ENCODE measurements at regions not wholly inside any gene's neighbourhood (a gene's known extent, or its start where the extent isn't known, plus 50 kb on each side); places are given as distances from the start of the nearest gene placed in this dataset.
"Not testable (repeated sequence)": the region's sequence is repeated elsewhere in the genome, so short reads cannot be mapped to it uniquely, and the experiment has no call there.

DNA sequence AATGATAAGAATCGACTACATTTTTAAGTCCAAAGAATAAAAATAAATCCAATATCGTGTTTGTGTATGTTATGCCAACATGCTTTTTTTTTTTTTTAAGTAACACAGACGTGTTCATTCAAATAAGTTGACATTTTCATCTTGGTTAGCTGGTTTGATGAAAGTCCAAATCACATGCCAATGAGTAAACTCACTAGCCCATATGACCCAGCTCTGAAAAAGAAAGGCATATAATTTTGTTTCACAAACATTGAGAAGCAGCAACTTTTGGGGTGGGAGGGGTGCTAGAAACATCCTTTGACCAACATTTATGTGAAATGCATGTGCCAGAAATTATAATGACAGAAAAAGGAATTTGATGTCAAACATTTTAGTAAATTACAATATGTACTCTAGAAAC lies 61.6 kb upstream of the SPP1 start:
- no peak for DNase-seq (ENCODE audit: low read depth)
- TF ChIP-seq, protein P1, sequence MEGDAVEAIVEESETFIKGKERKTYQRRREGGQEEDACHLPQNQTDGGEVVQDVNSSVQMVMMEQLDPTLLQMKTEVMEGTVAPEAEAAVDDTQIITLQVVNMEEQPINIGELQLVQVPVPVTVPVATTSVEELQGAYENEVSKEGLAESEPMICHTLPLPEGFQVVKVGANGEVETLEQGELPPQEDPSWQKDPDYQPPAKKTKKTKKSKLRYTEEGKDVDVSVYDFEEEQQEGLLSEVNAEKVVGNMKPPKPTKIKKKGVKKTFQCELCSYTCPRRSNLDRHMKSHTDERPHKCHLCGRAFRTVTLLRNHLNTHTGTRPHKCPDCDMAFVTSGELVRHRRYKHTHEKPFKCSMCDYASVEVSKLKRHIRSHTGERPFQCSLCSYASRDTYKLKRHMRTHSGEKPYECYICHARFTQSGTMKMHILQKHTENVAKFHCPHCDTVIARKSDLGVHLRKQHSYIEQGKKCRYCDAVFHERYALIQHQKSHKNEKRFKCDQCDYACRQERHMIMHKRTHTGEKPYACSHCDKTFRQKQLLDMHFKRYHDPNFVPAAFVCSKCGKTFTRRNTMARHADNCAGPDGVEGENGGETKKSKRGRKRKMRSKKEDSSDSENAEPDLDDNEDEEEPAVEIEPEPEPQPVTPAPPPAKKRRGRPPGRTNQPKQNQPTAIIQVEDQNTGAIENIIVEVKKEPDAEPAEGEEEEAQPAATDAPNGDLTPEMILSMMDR (conservative IDR thresholded peaks at IDR 0.05; ENCODE audit: low read depth, low read length): no peak
- no peak overlapping the region for H3K4me3 ChIP-seq (ENCODE audit: low read depth, low read length)

DNA sequence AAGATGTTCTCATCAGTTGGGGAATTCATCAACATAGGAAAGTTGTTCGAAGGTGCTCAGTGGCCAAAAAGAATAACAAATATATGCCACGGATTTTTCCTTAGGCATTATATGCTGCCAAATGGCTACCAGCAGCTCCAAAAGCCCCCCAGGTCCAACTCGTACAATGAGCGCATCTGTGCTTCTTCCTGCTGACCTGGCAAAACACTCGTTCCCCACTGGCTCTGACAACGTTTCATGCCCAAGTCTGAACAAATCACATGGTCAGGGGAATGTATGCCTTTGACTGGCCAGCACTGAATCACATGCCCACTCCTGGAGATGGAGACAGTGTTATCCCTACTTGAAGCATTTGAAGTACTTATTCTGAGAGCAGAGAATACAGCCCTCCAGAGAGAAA lies 59.9 kb upstream of the SPP1 start:
- TF ChIP-seq, protein P1 (conservative IDR thresholded peaks at IDR 0.05; ENCODE audit: low read depth, low read length): no peak
- H3K4me3 ChIP-seq (ENCODE audit: low read depth, low read length): no peak overlapping the region
- no peak for DNase-seq (ENCODE audit: low read depth)

DNA sequence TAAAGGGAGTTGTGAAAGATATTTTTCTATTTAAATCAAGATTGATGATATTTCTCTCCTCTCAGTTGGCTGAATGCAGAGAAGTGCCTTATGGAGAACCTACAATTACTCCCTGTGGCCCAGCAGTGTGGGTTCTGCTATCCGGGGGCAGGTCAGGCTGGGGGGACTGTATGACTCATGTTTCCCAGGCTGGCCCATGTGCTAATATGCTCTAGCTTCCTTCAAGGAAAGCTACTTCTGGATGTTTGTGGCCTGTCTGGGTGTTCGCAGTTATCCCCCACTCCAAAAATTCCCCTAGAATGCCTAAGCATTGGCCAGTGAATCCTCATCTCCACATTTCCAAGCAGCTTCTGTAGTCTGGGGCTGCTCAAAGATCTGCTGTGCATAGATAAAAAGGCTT lies 58.9 kb upstream of the SPP1 start:
- no peak for DNase-seq (ENCODE audit: low read depth)
- no peak overlapping the region for H3K4me3 ChIP-seq (ENCODE audit: low read depth, low read length)
- TF ChIP-seq, protein P1 (conservative IDR thresholded peaks at IDR 0.05; ENCODE audit: low read depth, low read length): no peak

DNA sequence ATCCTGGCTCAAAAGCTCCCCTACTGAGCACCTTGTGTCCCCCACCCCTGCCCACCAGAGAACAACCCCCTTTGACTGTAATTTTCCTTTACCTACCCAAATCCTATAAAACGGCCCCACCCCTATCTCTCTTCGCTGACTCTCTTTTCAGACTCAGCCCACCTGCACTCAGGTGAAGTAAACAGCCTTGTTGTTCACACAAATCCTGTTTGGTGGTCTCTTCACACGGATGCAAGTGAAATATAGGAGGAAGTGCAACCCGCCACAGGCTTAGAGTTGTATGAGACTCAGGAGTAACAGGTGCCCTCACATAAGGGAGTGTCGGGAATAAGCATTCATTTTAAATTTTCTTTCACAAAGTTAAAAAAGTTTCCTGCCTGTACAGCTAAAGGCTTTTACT lies 57.6 kb upstream of the SPP1 start:
- DNase-seq (ENCODE audit: low read depth); H3K4me3 ChIP-seq (ENCODE audit: low read depth, low read length): not testable (repeated sequence)

DNA sequence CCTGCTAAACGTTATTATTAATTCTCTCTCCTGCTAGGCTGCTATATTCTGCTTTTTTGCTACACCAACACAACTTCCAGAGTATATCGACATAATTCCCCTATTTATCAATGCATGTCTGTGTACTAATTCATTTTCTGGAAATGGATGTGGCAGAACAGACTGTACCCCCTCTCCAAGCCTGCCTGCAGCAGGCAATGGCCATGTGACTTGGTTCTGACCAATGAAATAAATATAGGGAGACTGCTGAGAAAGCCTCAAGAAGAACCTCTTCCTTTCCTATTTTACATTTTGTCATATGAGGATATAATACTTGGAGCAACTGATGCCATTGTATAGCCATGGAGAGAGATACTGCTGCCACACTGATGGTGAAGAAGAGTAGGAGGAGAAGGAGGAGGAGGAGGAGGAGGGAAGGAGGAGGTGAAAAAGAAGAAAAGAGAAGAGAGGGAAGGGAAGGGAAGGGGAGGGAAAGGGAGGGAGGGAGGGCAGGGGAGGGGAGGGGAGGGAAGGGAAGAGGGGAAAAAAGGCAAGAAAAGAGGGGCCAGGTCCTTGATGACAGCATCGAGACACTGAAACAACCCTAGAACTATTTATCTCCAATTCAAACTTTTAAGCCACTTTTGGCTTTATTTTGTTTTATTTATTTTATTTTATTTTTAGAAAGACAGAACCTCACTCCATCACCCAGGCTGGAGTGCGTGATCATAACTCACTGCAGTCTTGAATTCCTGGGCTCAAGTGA lies 57.0 kb upstream of the SPP1 start:
- DNase-seq (ENCODE audit: low read depth): no peak
- no peak overlapping the region for H3K4me3 ChIP-seq (ENCODE audit: low read depth, low read length)
- TF ChIP-seq, protein P1 (conservative IDR thresholded peaks at IDR 0.05; ENCODE audit: low read depth, low read length): no peak

DNA sequence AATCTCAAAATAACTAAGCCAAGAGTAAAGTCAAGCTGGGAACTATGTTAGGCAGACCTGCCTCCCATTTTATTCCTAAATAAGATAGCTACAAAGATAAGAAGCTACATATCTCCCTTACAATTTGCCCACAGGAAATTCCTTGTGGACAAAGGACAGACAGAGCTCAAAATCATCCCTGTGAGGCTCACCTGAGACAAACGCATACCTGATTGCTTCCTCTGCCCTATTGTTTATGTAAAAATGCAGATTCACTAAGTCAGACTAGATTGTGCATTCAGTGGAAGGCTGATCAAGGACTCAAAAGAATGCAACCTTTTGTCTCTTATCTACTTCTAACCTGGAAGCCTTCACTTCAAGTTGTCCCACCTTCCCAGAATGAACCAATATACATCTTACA lies 56.2 kb upstream of the SPP1 start:
- DNase-seq (ENCODE audit: low read depth); H3K4me3 ChIP-seq (ENCODE audit: low read depth, low read length): not testable (repeated sequence)

DNA sequence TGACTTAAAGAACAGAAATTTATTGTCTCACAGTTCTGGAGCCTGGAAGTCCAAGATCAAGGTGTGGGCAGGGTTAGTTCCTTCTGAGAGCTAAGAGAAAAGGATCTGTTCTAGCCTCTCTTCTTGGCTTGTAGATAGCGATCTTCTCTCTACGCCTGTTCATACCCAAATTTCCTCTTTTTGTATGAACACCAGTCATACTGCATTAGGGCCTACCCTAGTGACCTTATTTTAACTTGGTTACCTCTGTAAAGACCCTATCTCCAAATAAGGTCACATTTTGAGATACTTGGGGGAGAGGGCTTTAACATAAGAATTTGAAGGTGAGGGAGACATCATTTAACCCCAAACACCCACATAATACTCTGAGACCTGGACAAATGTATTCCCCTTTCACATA lies 55.6 kb upstream of the SPP1 start:
- TF ChIP-seq, protein P1 (conservative IDR thresholded peaks at IDR 0.05; ENCODE audit: low read depth, low read length): no peak
- no peak overlapping the region for H3K4me3 ChIP-seq (ENCODE audit: low read depth, low read length)
- DNase-seq (ENCODE audit: low read depth): no peak

DNA sequence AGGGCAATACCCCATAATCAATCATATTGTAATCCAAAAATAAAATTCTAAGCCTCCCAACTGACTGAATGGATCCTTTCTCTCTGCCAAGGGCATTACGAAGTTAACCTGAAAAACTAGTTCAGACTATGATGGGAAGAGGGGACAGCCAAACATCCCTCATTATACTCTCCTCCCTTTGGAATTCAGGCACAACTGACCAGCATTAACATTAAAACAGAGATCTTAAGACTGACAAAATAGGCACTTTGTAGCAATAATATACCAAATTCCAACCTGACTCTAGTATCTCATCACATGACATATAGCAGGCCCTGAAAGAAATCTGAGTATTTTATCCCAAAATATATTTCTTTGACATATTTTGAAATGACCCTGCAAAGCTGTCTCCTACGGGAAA lies 55.0 kb upstream of the SPP1 start:
- no peak for DNase-seq (ENCODE audit: low read depth)
- TF ChIP-seq, protein P1 (conservative IDR thresholded peaks at IDR 0.05; ENCODE audit: low read depth, low read length): no peak
- H3K4me3 ChIP-seq (ENCODE audit: low read depth, low read length): no peak overlapping the region

DNA sequence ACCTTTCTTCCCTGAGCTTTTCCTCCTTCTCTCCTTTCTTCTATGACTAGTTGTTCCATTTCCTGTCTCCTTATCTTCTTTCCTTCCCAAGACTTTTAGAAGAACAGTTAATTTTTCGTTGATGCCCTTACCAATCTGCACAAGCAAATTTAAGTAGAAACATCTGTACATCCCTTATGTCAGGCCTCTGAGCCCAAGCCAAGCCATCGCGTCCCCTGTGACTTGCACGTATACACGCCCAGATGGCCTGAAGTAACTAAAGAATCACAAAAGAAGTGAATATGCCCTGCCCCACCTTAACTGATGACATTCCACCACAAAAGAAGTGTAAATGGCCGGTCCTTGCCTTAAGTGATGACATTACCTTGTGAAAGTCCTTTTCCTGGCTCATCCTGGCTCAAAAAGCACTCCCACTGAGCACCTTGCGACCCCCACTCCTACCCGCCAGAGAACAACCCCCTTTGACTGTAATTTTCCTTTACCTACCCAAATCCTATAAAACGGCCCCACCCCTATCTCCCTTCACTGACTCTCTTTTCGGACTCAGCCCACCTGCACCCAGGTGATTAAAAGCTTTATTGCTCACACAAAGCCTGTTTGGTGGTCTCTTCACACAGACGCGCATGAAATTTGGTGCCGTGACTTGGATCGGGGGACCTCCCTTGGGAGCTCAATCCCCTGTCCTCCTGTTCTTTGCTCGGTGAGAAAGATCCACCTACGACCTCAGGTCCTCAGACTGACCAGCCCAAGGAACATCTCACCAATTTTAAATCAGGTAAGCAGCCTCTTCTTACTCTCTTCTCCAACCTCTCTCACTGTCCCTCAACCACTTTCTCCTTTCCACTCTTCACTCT lies 53.7 kb upstream of the SPP1 start:
- not testable (repeated sequence) for H3K4me3 ChIP-seq (ENCODE audit: low read depth, low read length); DNase-seq (ENCODE audit: low read depth)

DNA sequence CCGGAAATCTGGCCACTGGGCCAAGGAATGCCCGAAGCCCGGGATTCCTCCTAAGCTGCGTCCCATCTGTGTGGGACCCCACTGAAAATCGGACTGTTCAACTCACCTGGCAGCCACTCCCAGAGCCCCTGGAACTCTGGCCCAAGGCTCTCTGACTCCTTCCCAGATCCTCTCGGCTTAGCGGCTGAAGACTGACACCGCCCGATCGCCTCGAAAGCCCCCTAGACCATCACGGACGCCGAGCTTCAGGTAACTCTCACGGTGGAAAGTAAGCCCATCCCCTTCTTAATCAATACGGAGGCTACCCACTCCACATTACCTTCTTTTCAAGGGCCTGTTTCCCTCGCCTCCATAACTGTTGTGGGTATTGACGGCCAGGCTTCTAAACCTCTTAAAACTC lies 51.4 kb upstream of the SPP1 start:
- H3K4me3 ChIP-seq (ENCODE audit: low read depth, low read length); DNase-seq (ENCODE audit: low read depth): not testable (repeated sequence)

Data from epithelial cell of proximal tubule (primary cell).